ENCODE measurements at regions not wholly inside any gene's neighbourhood (a gene's known extent, or its start where the extent isn't known, plus 50 kb on each side); places are given as distances from the start of the nearest gene placed in this dataset.

GRCh38 chrX:13469963-13470684, 99.3 kb upstream of the EGFL6 start:
- TF ChIP-seq ZFX (IDR thresholded peaks at IDR 0.05) = no peak
- no peak for TF ChIP-seq CTCF (conservative IDR thresholded peaks at IDR 0.05)
- H3K27ac ChIP-seq = no peak overlapping the region

GRCh38 chrX:13468096-13468495, 101.3 kb upstream of the EGFL6 start:
- H3K27ac ChIP-seq = no peak overlapping the region
- TF ChIP-seq ZFX (IDR thresholded peaks at IDR 0.05) (no peak), CTCF (conservative IDR thresholded peaks at IDR 0.05) (no peak)

GRCh38 chrX:13467243-13467642, 102.2 kb upstream of the EGFL6 start:
- TF ChIP-seq CTCF (conservative IDR thresholded peaks at IDR 0.05) = no peak
- no peak for TF ChIP-seq ZFX (IDR thresholded peaks at IDR 0.05)
- no peak overlapping the region for H3K27ac ChIP-seq

GRCh38 chrX:13464599-13465275, 104.7 kb upstream of the EGFL6 start:
- H3K27ac ChIP-seq = no peak overlapping the region
- TF ChIP-seq ZFX (IDR thresholded peaks at IDR 0.05) (no peak), CTCF (conservative IDR thresholded peaks at IDR 0.05) (no peak)

GRCh38 chrX:13463608-13464007, 105.8 kb upstream of the EGFL6 start:
- TF ChIP-seq CTCF (conservative IDR thresholded peaks at IDR 0.05) (no peak), ZFX (IDR thresholded peaks at IDR 0.05) (no peak)
- H3K27ac ChIP-seq = no peak overlapping the region

- TF ChIP-seq CTCF (conservative IDR thresholded peaks at IDR 0.05) (no peak), ZFX (IDR thresholded peaks at IDR 0.05) (no peak)
- H3K27ac ChIP-seq = no peak overlapping the region
Observed at GRCh38 chrX:13452283-13452682, 117.1 kb upstream of the EGFL6 start.

- TF ChIP-seq CTCF (conservative IDR thresholded peaks at IDR 0.05) (no peak), ZFX (IDR thresholded peaks at IDR 0.05) (no peak)
- no peak overlapping the region for H3K27ac ChIP-seq
Observed at GRCh38 chrX:13449441-13449840, 120.0 kb upstream of the EGFL6 start.
